DOHH2 (cell line): ENCODE measurements at regions not wholly inside any gene's neighbourhood (a gene's known extent, or its start where the extent isn't known, plus 50 kb on each side); places are given as distances from the start of the nearest gene placed in this dataset.

Experiments
- H3F3A ChIP-seq: fragments of 200-600 bp; sonication (generic), shearing (Covaris generic); 2 replicates; pipeline ENCODE4 v1.6.0; 2016; ENCODE audit warnings: antibody characterized with exemption, mild to moderate bottlenecking; ENCODE audit not compliant: control insufficient read depth, insufficient read depth
- H3K27ac ChIP-seq: fragments of 200-600 bp; sonication (generic); 2 replicates; pipeline ENCODE4 v1.5.1; 2014; ENCODE audit warnings: low read depth, mild to moderate bottlenecking, low read length, moderate library complexity
- H3K27me3 ChIP-seq: fragments of 200-600 bp; sonication (generic); 2 replicates; pipeline ENCODE4 v1.6.1; 2014; ENCODE audit warnings: mild to moderate bottlenecking, low read length, mixed read lengths; ENCODE audit not compliant: control insufficient read depth
- H3K36me3 ChIP-seq: fragments of 200-600 bp; sonication (generic); 2 replicates; pipeline ENCODE4 v1.6.1; 2014; ENCODE audit warnings: mild to moderate bottlenecking, low read length, moderate library complexity, mixed read lengths; ENCODE audit not compliant: control insufficient read depth
- H3K4me1 ChIP-seq: fragments of 200-600 bp; sonication (generic); 2 replicates; pipeline ENCODE4 v1.6.1; 2014; ENCODE audit warnings: mild to moderate bottlenecking, low read length, mixed read lengths; ENCODE audit not compliant: control insufficient read depth
- H3K4me2 ChIP-seq: fragments of 200-600 bp; sonication (generic); 2 replicates; pipeline ENCODE4 v1.6.0; 2014; ENCODE audit warnings: mild to moderate bottlenecking, low read length, moderate library complexity
- H3K4me3 ChIP-seq: fragments of 200-600 bp; sonication (generic); 2 replicates; pipeline ENCODE4 v1.5.1; 2014; ENCODE audit warnings: mild to moderate bottlenecking, low read length, mixed read lengths
- H3K79me2 ChIP-seq: fragments of 200-600 bp; sonication (generic); 2 replicates; pipeline ENCODE4 v1.6.1; 2014; ENCODE audit warnings: mild to moderate bottlenecking, low read length, mixed read lengths; ENCODE audit not compliant: control insufficient read depth
- H3K9me2 ChIP-seq: fragments of 200-600 bp; sonication (generic); replicated peaks from 2 replicates; pipeline ENCODE4 v1.6.1; 2014; ENCODE audit warnings: mild to moderate bottlenecking, low read length, mixed read lengths; ENCODE audit not compliant: control insufficient read depth
- H3K9me3 ChIP-seq: fragments of 200-600 bp; sonication (generic); 2 replicates; pipeline ENCODE4 v1.6.1; 2014; ENCODE audit warnings: antibody characterized with exemption, low read length, mixed read lengths; ENCODE audit not compliant: control insufficient read depth, insufficient read depth
- H4K20me1 ChIP-seq: fragments of 200-600 bp; sonication (generic); 2 replicates; pipeline ENCODE4 v1.6.0; 2014; ENCODE audit warnings: low read depth, mild to moderate bottlenecking, antibody characterized with exemption, low read length, moderate library complexity; ENCODE audit not compliant: control insufficient read depth, insufficient read depth
- EZH2phosphoT487 ChIP-seq: fragments of 200-600 bp; sonication (generic); IDR thresholded peaks from 2 replicates; pipeline ENCODE4 v1.6.1; 2017; ENCODE audit warnings: borderline replicate concordance, mild to moderate bottlenecking, antibody characterized with exemption, low read length, moderate library complexity, mixed read lengths
- TF ChIP-seq, protein P1 (sequence below): fragments of 200-600 bp; sonication (generic); IDR thresholded peaks from one replicate; pipeline ENCODE4 v1.5.1; 2014; ENCODE audit warnings: antibody characterized with exemption, mild to moderate bottlenecking, low read depth, low read length; ENCODE audit not compliant: poor library complexity, severe bottlenecking

DNA sequence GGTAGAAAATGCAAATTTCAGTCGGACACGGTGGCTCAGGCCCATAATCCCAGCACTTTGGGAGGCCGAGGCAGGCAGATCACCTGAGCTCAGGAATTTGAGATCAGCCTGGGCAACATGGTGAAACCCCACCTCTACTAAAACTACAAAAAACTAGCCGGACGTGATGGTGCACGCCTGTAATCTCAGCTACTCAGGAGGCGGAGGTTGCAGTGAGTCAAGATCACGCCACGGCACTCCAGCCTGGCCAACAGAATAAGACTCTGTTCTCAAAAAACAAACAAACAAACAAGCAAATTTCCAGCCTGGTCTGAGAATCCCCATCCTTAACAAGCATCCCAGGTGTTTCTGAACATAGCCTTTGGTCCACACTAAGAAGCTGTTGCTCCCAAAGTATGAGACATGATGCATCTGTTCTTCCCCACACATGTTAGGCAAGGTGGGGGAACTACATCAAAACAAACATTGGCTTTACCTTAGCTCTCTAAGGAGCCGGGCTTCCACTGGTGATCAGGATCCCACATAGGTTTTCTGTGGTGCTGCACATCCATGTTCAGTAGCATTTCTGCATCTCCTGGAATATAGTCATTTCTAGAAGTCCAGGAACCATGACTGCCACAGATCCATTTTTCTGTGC lies 92.5 kb upstream of the DMRT1 start:
- Histone ChIP-seq H3K27me3 (no peaks in the 10 kb centered on the region), H3K79me2 (no peaks in the 10 kb centered on the region), H3K4me1 (peaks cover 37% of the 10 kb centered on the region), H3K4me2 (peak overlapping the region; percentile 43), H4K20me1 (no peaks in the 10 kb centered on the region; the same call in 1 of the 2 replicates), H3F3A (peaks cover 12% of the 10 kb centered on the region; the same call in 1 of the 2 replicates), H3K27ac (peak overlapping the region; percentile 13; the same call in 1 of the 2 replicates), H3K9me3 (no peaks in the 10 kb centered on the region), H3K9me2 (no peaks in the 10 kb centered on the region), H3K4me3 (no peak overlapping the region), H3K36me3 (peaks cover 43% of the 10 kb centered on the region)
- TF ChIP-seq, protein P1, sequence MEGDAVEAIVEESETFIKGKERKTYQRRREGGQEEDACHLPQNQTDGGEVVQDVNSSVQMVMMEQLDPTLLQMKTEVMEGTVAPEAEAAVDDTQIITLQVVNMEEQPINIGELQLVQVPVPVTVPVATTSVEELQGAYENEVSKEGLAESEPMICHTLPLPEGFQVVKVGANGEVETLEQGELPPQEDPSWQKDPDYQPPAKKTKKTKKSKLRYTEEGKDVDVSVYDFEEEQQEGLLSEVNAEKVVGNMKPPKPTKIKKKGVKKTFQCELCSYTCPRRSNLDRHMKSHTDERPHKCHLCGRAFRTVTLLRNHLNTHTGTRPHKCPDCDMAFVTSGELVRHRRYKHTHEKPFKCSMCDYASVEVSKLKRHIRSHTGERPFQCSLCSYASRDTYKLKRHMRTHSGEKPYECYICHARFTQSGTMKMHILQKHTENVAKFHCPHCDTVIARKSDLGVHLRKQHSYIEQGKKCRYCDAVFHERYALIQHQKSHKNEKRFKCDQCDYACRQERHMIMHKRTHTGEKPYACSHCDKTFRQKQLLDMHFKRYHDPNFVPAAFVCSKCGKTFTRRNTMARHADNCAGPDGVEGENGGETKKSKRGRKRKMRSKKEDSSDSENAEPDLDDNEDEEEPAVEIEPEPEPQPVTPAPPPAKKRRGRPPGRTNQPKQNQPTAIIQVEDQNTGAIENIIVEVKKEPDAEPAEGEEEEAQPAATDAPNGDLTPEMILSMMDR, result no peak
- no peak for TF ChIP-seq EZH2phosphoT487

DNA sequence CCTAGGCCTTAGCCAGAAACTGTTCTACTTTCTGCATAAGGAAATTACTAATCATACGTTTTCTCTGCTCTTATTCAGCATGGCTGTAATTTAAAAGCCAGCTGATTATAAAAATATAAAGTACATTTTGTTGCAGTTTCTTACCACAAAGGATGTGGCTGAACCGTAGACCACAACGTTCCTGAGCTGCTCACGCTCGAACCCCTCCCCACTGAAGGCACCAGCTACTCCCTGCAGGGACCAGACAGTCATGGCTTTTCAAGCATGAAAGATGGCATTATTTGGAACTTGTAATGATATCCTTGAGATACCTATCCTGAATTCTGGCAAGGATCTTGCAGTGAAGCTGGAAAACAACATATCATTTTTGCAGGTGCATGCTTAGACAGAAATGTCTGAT lies 91.8 kb upstream of the DMRT1 start:
- Histone ChIP-seq H3K9me3 (no peaks in the 10 kb centered on the region), H3K79me2 (no peaks in the 10 kb centered on the region), H3K36me3 (peaks cover 37% of the 10 kb centered on the region), H3K9me2 (no peaks in the 10 kb centered on the region), H4K20me1 (no peaks in the 10 kb centered on the region; the same call in 1 of the 2 replicates), H3K4me2 (peak overlapping the region; percentile 43), H3K27me3 (no peaks in the 10 kb centered on the region), H3K4me1 (peaks cover 37% of the 10 kb centered on the region), H3K27ac (peak overlapping the region; percentile 13; the same call in 1 of the 2 replicates), H3K4me3 (no peak overlapping the region), H3F3A (peaks cover 12% of the 10 kb centered on the region; the same call in 1 of the 2 replicates)
- TF ChIP-seq EZH2phosphoT487, result no peak
- TF ChIP-seq, protein P1, result no peak

DNA sequence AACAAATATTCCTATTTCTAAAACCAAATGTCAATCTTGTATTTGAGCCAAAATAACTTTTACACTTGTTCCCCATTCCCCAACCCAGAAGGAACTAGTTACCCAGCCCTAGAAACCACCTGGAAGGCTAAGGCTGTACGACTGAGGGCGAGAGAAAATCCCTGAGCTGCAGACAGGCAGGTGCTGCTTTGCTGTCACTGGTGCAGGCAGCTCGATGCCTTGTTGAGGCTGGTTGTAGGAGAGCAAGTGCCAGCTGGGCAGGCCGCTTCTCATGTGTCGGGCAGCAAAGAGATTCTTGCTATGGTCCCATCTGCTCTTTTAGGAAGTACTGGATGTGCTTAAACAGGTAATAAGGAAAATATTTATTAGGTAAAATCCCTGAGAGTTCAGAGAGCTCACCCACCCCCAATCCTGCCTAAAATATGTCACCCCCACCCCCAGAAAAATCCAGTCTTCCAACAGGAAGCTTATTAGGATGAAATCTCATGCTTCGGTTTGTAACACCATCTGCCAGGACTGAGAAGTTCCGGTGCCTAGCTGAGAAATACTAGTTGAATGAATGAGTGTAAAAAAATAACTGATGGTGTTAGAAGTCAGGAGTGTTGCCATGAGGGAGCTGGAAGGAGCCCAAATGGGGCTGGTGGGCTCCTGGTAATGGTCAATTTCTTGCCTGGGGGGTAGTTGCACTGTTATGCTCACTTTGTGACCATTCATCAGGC lies 91.1 kb upstream of the DMRT1 start:
- H3K27ac ChIP-seq, result no peak overlapping the region
- TF ChIP-seq, protein P1, result no peak
- no peak for TF ChIP-seq EZH2phosphoT487
- H4K20me1 ChIP-seq, result no peaks in the 10 kb centered on the region; the same call in 1 of the 2 replicates
- H3K36me3 ChIP-seq, result peaks cover 30% of the 10 kb centered on the region
- H3K4me2 ChIP-seq, result peak overlapping the region; percentile 43
- no peaks in the 10 kb centered on the region for H3K79me2 ChIP-seq
- peaks cover 37% of the 10 kb centered on the region for H3K4me1 ChIP-seq
- H3K9me2 ChIP-seq, result no peaks in the 10 kb centered on the region
- H3K27me3 ChIP-seq, result no peaks in the 10 kb centered on the region
- H3F3A ChIP-seq, result peaks cover 12% of the 10 kb centered on the region; the same call in 1 of the 2 replicates
- H3K4me3 ChIP-seq, result 0 out of 2 replicates have a peak overlapping the region, but pooled peaks have one; percentile 15
- H3K9me3 ChIP-seq, result no peaks in the 10 kb centered on the region
